ENCODE measurements at regions not wholly inside any gene's neighbourhood (a gene's known extent, or its start where the extent isn't known, plus 50 kb on each side); places are given as distances from the start of the nearest gene placed in this dataset.

DNA sequence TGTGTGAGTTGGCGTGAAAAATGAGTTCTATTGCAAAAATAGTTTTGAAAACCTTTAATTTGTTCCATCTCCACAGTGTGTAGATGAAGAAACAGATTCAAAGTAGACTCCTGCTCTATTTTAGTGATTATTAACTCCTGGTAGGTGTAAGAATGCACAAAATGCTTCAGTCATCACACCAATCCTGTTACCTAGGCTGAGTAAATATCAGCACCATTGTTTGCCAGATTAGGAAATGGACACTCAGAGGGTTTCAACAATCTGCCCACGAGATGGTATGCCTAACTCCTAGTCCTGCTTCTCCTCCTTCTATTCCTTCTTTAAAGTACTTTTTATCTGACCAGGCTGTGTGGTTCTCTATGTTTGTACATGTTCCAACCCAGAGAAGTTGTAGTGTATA, 108.9 kb upstream of the AHI1 start:
- TF ChIP-seq CTCF (IDR thresholded peaks at IDR 0.05; ENCODE audit: control extremely low read depth in 1 of 3, insufficient read depth in 1 of 3, low read depth in 1 of 3, low read length in 3 of 3): no peak
- no peak for TF ChIP-seq EP300 (IDR thresholded peaks at IDR 0.05; ENCODE audit: borderline replicate concordance in 1 of 2, low read depth in 2 of 2, low read length in 2 of 2)
- TF ChIP-seq POLR2AphosphoS5 (IDR thresholded peaks at IDR 0.05; ENCODE audit: low read depth, low read length): no peak
- TF ChIP-seq TAF1 (IDR thresholded peaks at IDR 0.05; ENCODE audit: low read depth, low read length): no peak
- no peak for TF ChIP-seq CHD2 (IDR thresholded peaks at IDR 0.05; ENCODE audit: low read length)
- TF ChIP-seq, protein P1, sequence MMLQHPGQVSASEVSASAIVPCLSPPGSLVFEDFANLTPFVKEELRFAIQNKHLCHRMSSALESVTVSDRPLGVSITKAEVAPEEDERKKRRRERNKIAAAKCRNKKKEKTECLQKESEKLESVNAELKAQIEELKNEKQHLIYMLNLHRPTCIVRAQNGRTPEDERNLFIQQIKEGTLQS (IDR thresholded peaks at IDR 0.05; ENCODE audit: insufficient read depth, low read depth, low read length): no peak
- no peak for TF ChIP-seq BACH1 (IDR thresholded peaks at IDR 0.05; ENCODE audit: low read length)
- TF ChIP-seq POLR2A (IDR thresholded peaks at IDR 0.05; ENCODE audit: control extremely low read depth in 1 of 2, low read depth in 2 of 2, low read length in 2 of 2): no peak
- TF ChIP-seq CEBPB (IDR thresholded peaks at IDR 0.05; ENCODE audit: low read depth, low read length): no peak
- no peak for TF ChIP-seq MAFK (IDR thresholded peaks at IDR 0.05; ENCODE audit: low read depth, low read length)
- TF ChIP-seq CBX8 (IDR thresholded peaks at IDR 0.05; ENCODE audit: borderline replicate concordance, low read depth, low read length): no peak
- no peak for TF ChIP-seq ZNF274 (IDR thresholded peaks at IDR 0.05; ENCODE audit: borderline replicate concordance, extremely low read depth, low read length)
